Prostate gland (tissue), 2 donors: ENCODE measurements at regions not wholly inside any gene's neighbourhood (a gene's known extent, or its start where the extent isn't known, plus 50 kb on each side); places are given as distances from the start of the nearest gene placed in this dataset.

Source experiments
- DNase-seq: peaks from one replicate; pipeline ENCODE4 v3.0.0-alpha.2; 2019; ENCODE audit warnings: low spot score
- H3K27ac ChIP-seq, 2 donors: fragments of 200-600 bp; sonication (generic); 2 replicates each; pipeline ENCODE4 v1.5.1; 2017 to 2019
- H3K27me3 ChIP-seq: fragments of 200-600 bp; sonication (generic); replicated peaks from 2 replicates; pipeline ENCODE4 v1.5.1; 2019; ENCODE audit not compliant: insufficient read depth
- H3K36me3 ChIP-seq, 2 donors: fragments of 200-600 bp; sonication (generic); 1 replicate in 1 of 2; 2 replicates in 1 of 2; pipeline versions ENCODE4 v1.5.1 to v1.8.1; 2017 to 2019
- H3K4me1 ChIP-seq: fragments of 200-600 bp; sonication (generic); replicated peaks from 2 replicates; pipeline ENCODE4 v1.5.1; 2019
- H3K4me3 ChIP-seq, 2 donors: fragments of 200-600 bp; sonication (generic); 2 replicates each; pipeline ENCODE4 v1.5.1; 2017 to 2019
- H3K9me3 ChIP-seq: fragments of 200-600 bp; sonication (generic); 2 replicates; pipeline ENCODE4 v1.5.1; 2017
- POLR2A ChIP-seq: fragments of 450-650 bp; IDR thresholded peaks from one replicate; pipeline ENCODE4 v1.6.1; 2016; ENCODE audit warnings: antibody characterized with exemption, mild to moderate bottlenecking
- POLR2AphosphoS5 ChIP-seq: sonication (generic); formaldehyde crosslinking; IDR thresholded peaks from one replicate; pipeline ENCODE4 v1.6.1; 2017; ENCODE audit warnings: antibody characterized with exemption
- WGBS: methylation state at CpG from one replicate; pipeline ENCODE4 v1.1.5; 2018; 5-methylcytosine and 5-hydroxymethylcytosine counted together
- intact Hi-C: fragments of 100-400 bp; cut with DNase I; formaldehyde crosslinking; loops from one replicate; pipeline ENCODE4 v1.14.2; 2022
- TF ChIP-seq, protein P1 (sequence below), 4 experiments: fragments of 200-600 bp in 2 of 4; fragments of 450-650 bp in 2 of 4; sonication (generic) in 2 of 4; IDR thresholded peaks; 1 replicate in 3 of 4; 2 replicates in 1 of 4; pipeline ENCODE4 v1.5.1; 2016 to 2019; ENCODE audit warnings: antibody characterized with exemption in 4 of 4, mild to moderate bottlenecking in 2 of 4, moderate library complexity in 2 of 4

DNA sequence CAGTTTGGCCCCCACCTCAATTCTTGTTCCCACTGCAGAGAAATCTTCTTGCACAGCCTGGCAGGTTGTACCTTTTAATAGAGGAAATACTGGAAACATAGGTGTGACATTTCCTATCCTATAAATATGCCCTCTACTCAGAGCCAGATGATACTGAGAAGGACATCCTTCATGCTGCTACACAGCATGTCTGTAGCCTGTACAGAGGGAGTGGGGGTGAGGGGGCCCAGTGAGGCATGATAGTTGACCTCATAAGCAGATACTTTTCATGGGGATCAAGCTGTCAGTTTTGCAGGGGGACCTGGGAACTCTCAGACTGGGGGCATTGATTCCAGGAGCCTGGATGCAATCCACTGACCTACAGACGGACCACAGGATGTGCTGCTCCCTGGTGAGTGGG lies 96.2 kb upstream of the TOP1 start:
- 62% methylated on average over 1 of the region's 1 CpG for WGBS
- no peaks in the 10 kb centered on the region for H3K9me3 ChIP-seq
- no peaks in the 10 kb centered on the region for H3K27me3 ChIP-seq
- no peaks in the 10 kb centered on the region for H3K4me1 ChIP-seq
- no peak for TF ChIP-seq POLR2A
- DNase-seq: no peak
- no peak overlapping the region for H3K4me3 ChIP-seq
- no peaks in the 10 kb centered on the region for H3K36me3 ChIP-seq
- intact Hi-C loops: no loop called here
- H3K27ac ChIP-seq: no peak overlapping the region

DNA sequence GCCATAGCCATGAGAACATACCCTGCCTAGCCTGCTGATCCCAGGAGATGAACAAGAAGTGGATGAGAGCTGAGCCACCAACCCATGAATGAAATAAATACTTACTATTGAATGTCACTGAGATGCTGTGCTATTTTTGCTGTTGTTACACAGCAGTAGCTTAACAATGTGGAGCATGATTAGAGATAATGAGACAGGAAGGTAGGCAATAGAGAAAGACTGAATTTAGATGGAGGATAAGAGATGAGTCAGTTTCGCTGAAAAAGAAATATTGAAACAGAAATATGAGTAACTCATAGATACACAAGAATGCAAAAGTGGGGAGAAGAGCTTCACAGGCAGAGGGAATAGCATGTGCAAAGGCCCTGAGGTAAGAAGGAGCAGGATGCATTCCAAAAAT lies 94.9 kb upstream of the TOP1 start:
- Histone ChIP-seq H3K9me3 (no peaks in the 10 kb centered on the region), H3K27me3 (no peaks in the 10 kb centered on the region), H3K4me1 (no peaks in the 10 kb centered on the region), H3K27ac (no peak overlapping the region), H3K36me3 (no peaks in the 10 kb centered on the region), H3K4me3 (no peak overlapping the region)
- 83% methylated on average over 1 of the region's 1 CpG for WGBS
- TF ChIP-seq POLR2A (no peak), POLR2AphosphoS5 (no peak)
- TF ChIP-seq, protein P1, sequence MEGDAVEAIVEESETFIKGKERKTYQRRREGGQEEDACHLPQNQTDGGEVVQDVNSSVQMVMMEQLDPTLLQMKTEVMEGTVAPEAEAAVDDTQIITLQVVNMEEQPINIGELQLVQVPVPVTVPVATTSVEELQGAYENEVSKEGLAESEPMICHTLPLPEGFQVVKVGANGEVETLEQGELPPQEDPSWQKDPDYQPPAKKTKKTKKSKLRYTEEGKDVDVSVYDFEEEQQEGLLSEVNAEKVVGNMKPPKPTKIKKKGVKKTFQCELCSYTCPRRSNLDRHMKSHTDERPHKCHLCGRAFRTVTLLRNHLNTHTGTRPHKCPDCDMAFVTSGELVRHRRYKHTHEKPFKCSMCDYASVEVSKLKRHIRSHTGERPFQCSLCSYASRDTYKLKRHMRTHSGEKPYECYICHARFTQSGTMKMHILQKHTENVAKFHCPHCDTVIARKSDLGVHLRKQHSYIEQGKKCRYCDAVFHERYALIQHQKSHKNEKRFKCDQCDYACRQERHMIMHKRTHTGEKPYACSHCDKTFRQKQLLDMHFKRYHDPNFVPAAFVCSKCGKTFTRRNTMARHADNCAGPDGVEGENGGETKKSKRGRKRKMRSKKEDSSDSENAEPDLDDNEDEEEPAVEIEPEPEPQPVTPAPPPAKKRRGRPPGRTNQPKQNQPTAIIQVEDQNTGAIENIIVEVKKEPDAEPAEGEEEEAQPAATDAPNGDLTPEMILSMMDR (IDR thresholded peaks at IDR 0.05): no peak
- no peak for DNase-seq
- intact Hi-C loops: no loop called here

DNA sequence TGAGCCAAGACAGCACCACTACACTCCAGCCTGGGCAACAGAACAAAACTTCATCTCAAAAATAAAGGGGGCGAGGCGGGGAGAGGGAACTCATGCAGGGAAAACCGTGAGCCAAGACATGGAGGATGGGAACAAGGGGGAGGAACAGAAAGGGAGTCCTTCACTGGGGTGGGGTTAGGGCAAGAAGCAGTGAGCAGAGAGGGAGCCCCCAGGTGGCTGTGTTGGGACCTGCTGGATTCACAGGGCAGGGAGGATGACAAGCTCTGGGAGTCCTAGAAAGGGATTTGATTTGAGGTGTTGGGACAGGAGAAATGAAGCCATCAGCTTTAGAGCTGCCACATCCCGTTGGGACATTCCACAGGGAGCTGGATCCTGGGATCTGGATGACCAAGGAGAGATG lies 90.6 kb upstream of the TOP1 start:
- intact Hi-C loops: no loop called here
- 72% methylated on average over 4 of the region's 4 CpGs for WGBS
- no peak for TF ChIP-seq POLR2AphosphoS5
- TF ChIP-seq, protein P1 (IDR thresholded peaks at IDR 0.05): no peak
- no peak for TF ChIP-seq POLR2A

DNA sequence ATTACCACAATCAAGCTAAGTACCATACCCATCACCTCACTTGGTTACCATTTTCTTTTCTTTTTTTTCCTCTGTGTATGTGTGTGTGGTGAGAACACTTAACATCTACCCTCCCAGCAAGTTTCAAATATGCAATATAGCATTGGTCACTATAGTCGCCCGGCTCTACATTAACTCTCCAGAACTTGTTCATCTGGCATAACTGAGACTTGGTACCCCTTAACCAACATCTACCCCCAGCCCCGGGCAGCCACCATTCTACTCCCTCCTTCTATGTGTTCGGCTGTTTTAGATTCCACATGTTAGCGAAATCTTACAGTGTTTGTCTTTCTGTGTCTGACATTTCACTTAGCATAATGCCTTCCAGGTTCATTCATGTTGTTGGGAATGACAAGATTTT lies 89.0 kb upstream of the TOP1 start:
- H3K27ac ChIP-seq: no peak overlapping the region
- 94% methylated on average over 5 of the region's 5 CpGs for WGBS

More for the DNA sequence above, 90.6 kb upstream of the TOP1 start:
- Histone ChIP-seq H3K27me3 (no peaks in the 10 kb centered on the region), H3K4me1 (no peaks in the 10 kb centered on the region), H3K27ac (no peak overlapping the region), H3K36me3 (no peaks in the 10 kb centered on the region), H3K9me3 (no peaks in the 10 kb centered on the region), H3K4me3 (no peak overlapping the region)
- DNase-seq: no peak

DNA sequence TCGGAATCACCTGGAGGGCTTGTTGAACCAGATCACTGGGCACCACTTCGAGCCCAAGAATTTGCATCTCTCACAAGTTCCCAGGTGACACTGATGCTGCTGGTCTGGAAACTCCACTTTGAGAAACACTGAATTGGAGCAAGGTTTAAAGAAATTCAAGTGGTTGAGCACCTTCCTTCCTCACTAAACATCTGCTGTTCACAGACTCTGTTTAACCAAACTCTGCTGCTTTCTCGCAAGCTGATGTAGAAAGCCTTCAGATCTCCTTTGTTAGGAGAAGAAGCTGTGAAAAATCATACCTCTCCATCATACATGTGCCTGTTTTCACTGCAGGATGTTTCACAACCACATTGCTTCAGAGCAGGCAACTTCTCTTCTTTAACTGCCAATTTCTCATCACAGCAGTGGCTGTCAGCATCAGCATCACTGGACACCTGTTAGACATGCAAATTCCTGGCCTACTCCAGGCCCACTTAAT lies 87.5 kb upstream of the TOP1 start:
- no peaks in the 10 kb centered on the region for H3K4me1 ChIP-seq
- intact Hi-C loops: no loop called here
- 72% methylated on average over 3 of the region's 3 CpGs for WGBS

More for the DNA sequence above, 89.0 kb upstream of the TOP1 start:
- H3K4me3 ChIP-seq: no peak overlapping the region
- no peaks in the 10 kb centered on the region for H3K4me1 ChIP-seq
- no peak for TF ChIP-seq POLR2A
- TF ChIP-seq, protein P1 (IDR thresholded peaks at IDR 0.05): no peak
- TF ChIP-seq POLR2AphosphoS5: no peak
- no peaks in the 10 kb centered on the region for H3K9me3 ChIP-seq
- H3K36me3 ChIP-seq: no peaks in the 10 kb centered on the region
- intact Hi-C loops: no loop called here
- H3K27me3 ChIP-seq: no peaks in the 10 kb centered on the region
- no peak for DNase-seq

More for the DNA sequence above, 87.5 kb upstream of the TOP1 start:
- H3K4me3 ChIP-seq: no peak overlapping the region
- H3K27ac ChIP-seq: no peak overlapping the region
- no peaks in the 10 kb centered on the region for H3K36me3 ChIP-seq
- H3K27me3 ChIP-seq: no peaks in the 10 kb centered on the region
- TF ChIP-seq, protein P1 (IDR thresholded peaks at IDR 0.05): no peak
- no peak for TF ChIP-seq POLR2A
- no peaks in the 10 kb centered on the region for H3K9me3 ChIP-seq
- no peak for DNase-seq
